GM12875 (cell line): ENCODE measurements at regions not wholly inside any gene's neighbourhood (a gene's known extent, or its start where the extent isn't known, plus 50 kb on each side); places are given as distances from the start of the nearest gene placed in this dataset.

Experiments used
- H3K4me3 ChIP-seq: one replicate; pipeline ENCODE4 v1.5.1; 2011; ENCODE audit warnings: low read depth, low read length, control low read depth
- TF ChIP-seq, protein P1 (sequence below): IDR thresholded peaks from 2 replicates; pipeline ENCODE4 v1.5.1; 2011; ENCODE audit warnings: low read depth, mild to moderate bottlenecking, control low read depth, inconsistent platforms, low read length, moderate library complexity, borderline replicate concordance; ENCODE audit not compliant: insufficient read depth

DNA sequence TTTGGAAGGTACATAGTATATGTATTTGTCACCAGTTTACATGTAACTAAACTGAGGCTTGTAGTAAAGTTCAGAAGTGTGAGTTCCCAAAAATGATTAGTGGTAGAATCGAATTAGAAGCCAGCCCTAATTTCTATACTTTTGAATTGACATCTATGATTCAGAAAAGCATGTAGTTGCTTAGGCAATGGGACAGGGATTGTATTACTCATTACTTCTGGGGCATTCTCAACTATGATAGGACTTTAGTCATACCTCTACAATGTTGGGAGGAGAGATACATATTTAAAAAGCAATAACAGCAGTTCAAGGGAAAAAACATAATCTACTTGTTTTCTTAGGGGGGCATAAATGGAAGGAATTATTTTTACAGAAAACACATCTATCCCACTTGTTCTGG is 277.9 kb upstream of the E2F7 start:
- TF ChIP-seq, protein P1, sequence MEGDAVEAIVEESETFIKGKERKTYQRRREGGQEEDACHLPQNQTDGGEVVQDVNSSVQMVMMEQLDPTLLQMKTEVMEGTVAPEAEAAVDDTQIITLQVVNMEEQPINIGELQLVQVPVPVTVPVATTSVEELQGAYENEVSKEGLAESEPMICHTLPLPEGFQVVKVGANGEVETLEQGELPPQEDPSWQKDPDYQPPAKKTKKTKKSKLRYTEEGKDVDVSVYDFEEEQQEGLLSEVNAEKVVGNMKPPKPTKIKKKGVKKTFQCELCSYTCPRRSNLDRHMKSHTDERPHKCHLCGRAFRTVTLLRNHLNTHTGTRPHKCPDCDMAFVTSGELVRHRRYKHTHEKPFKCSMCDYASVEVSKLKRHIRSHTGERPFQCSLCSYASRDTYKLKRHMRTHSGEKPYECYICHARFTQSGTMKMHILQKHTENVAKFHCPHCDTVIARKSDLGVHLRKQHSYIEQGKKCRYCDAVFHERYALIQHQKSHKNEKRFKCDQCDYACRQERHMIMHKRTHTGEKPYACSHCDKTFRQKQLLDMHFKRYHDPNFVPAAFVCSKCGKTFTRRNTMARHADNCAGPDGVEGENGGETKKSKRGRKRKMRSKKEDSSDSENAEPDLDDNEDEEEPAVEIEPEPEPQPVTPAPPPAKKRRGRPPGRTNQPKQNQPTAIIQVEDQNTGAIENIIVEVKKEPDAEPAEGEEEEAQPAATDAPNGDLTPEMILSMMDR: no peak
- H3K4me3 ChIP-seq: no peak overlapping the region

DNA sequence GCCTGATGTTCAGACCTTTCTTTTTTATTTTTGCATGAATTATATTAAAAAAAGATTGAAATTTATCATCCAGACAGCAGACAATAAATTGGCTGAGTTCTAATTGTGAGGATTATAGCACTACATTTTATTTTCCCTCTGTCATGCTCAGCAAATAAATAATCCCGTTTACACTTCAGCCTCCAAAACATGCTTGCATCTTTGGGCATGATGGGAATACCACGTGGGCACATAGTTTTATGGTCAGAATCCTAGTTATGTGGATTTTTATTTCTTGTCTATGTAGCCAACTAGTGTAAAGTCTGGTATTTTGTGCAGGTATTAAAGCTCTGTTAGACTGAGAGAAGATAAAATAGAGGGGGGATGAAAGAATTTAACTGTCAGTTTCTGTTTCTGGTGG is 276.9 kb upstream of the E2F7 start:
- TF ChIP-seq, protein P1: no peak

DNA sequence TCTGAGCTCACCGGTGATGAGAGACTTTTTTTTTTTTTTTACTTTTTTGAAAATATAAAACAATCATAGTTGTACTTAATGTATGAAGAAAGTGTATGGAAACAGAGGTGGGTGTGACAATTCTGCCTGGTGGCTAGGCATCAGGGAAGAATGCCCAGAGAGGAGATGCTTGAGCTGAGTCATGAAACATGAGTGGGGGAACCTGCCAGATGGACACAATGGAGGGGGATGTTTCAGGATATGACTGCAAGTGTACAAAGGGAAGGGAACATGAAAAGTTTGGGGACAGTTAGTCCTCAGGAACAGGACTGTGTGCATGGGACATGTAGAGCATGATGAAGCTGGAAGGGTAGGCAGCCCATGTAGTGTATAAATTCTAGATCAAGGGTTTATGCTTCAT is 274.2 kb upstream of the E2F7 start:
- TF ChIP-seq, protein P1: no peak
- H3K4me3 ChIP-seq: no peak overlapping the region

More for the DNA sequence above, 276.9 kb upstream of the E2F7 start:
- H3K4me3 ChIP-seq: no peak overlapping the region

DNA sequence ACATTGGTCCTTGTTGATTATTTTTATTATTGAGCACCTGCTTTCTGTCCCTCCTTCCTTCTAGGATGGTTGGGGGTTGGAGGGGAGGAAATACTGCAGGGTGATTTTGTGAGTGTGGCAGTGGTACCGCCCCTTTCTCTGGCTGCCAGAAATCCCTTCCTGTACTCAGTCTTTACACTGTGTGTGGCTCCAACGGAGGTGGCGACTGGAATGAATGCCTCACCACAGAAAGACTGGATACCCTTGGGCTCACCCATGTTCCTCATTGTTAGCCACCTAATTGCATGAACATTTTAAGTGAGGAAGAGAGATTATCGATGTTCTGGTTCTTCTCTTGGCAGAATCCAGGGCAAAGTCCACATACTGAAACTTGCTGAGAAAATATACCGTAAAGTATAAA is 272.0 kb upstream of the E2F7 start:
- no peak overlapping the region for H3K4me3 ChIP-seq
- TF ChIP-seq, protein P1: no peak

DNA sequence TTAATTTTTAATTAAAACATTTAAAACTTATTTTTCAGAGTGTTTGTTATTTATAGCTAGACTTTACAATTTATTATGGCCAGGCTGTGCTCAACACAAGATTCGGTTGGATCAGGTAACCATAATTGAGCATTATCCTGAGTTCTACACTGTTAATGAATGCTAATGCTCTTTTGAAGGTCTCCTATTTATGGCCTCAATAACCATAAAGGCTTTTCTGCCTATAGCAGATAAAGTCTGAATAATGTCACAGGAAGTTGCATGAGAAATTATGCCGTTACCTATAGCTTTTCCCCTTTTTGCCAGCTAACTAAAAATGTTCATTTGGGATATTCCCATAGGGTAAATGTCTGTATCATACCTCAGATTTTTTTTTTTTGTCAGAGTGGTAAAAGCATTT is 269.4 kb upstream of the E2F7 start:
- no peak overlapping the region for H3K4me3 ChIP-seq
- TF ChIP-seq, protein P1: no peak

DNA sequence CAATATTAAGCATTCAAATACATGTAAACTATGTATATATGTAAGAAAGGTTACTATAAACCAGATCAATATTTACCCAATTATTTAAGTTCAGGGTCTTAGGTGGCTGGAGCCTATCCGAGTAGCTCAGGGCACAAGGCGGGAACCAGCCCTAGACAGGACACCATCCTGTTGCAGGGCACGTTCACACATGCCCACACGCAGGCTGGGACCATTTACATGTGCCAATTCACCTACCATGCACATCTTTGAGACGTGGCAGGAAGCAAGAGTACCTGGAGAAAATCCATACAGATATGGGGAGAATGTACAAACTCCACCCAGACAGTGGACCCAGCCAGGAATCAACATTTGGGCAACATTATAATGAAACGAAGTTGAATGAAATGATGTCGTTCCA is 263.0 kb upstream of the E2F7 start:
- H3K4me3 ChIP-seq: no peak overlapping the region

DNA sequence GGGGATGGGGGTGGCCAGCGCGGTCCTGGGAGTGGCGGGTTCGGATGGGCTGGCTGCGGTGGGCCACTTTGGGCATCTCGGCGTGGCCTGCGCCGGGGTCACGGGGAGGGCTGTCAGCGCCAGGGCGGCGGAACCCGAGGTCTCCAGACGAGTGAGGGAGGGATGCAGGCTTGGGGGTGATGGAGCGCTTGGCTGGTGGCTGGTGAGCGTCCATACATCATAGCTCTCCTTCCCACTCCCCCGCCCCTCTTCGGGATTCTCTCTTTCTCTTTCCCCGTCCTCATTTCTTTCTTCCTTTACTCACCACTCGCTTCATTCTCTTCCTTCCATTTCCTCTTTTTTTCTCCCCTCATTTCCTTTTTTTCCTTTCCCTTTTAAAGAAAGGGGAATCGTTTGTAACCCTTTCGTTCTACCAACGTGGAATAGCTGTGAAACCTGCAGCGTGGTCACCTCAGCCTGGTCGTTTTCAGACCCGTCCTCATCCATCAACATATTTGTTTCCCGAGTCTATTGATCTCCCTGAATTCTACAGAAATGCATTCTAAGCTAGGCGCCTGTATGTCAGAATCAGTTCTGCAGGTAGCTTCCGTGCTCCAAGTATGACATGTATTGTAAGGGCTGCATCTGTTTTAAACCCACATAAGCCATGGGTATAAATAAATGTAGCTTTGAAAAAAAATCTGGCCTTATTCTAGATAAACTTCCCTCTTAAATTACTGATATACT is 260.3 kb upstream of the E2F7 start:
- TF ChIP-seq, protein P1: no peak
- H3K4me3 ChIP-seq: no peak overlapping the region

More for the DNA sequence above, 263.0 kb upstream of the E2F7 start:
- TF ChIP-seq, protein P1: no peak
